Trophoblast cell (in vitro differentiated cells and primary cell): ENCODE measurements at regions not wholly inside any gene's neighbourhood (a gene's known extent, or its start where the extent isn't known, plus 50 kb on each side); places are given as distances from the start of the nearest gene placed in this dataset.

Experiments used
- DNase-seq, 2 donors: peaks; one replicate each; pipeline ENCODE4 v3.0.0-alpha.2; 2016
- H2AFZ ChIP-seq: 2 replicates; pipeline ENCODE4 v1.6.1; 2013; ENCODE audit warnings: low read length, moderate library complexity, mild to moderate bottlenecking; ENCODE audit not compliant: insufficient read depth, poor library complexity
- H2AK5ac ChIP-seq: 2 replicates; pipeline ENCODE4 v1.6.1; 2013; ENCODE audit warnings: mild to moderate bottlenecking, low read length
- H2BK120ac ChIP-seq: 2 replicates; pipeline ENCODE4 v1.6.1; 2013; ENCODE audit warnings: low read length, mild to moderate bottlenecking, moderate library complexity; ENCODE audit not compliant: insufficient read depth, poor library complexity
- H2BK12ac ChIP-seq: 2 replicates; pipeline ENCODE4 v1.6.1; 2013; ENCODE audit warnings: mild to moderate bottlenecking, low read length, moderate library complexity
- H2BK5ac ChIP-seq: 2 replicates; pipeline ENCODE4 v1.6.1; 2013; ENCODE audit warnings: low read length, low read depth, moderate library complexity, mild to moderate bottlenecking; ENCODE audit not compliant: poor library complexity
- H3K14ac ChIP-seq: 2 replicates; pipeline ENCODE4 v1.6.1; 2013; ENCODE audit warnings: mild to moderate bottlenecking, low read length
- H3K18ac ChIP-seq: 2 replicates; pipeline ENCODE4 v1.6.1; 2013; ENCODE audit warnings: mild to moderate bottlenecking, low read length
- H3K23ac ChIP-seq: 2 replicates; pipeline ENCODE4 v1.6.1; 2013; ENCODE audit warnings: low read length
- H3K27ac ChIP-seq: 2 replicates; pipeline ENCODE4 v1.5.1; 2013; ENCODE audit warnings: low read depth, mild to moderate bottlenecking, inconsistent platforms, low read length, moderate library complexity
- H3K27me3 ChIP-seq: 2 replicates; pipeline ENCODE4 v1.6.1; 2013; ENCODE audit warnings: inconsistent platforms, mild to moderate bottlenecking, low read length, moderate library complexity; ENCODE audit not compliant: insufficient read depth
- H3K36me3 ChIP-seq, 2 experiments: 1 replicate in 1 of 2; 2 replicates in 1 of 2; pipeline ENCODE4 v1.6.1; 2013; ENCODE audit warnings: low read length in 2 of 2, mild to moderate bottlenecking in 2 of 2, moderate library complexity in 1 of 2; ENCODE audit not compliant: insufficient read depth in 2 of 2, control insufficient read depth in 1 of 2
- H3K4ac ChIP-seq: 2 replicates; pipeline ENCODE4 v1.6.1; 2013; ENCODE audit warnings: low read depth, mild to moderate bottlenecking, low read length, moderate library complexity
- H3K4me1 ChIP-seq, 2 experiments: 1 replicate in 1 of 2; 2 replicates in 1 of 2; pipeline ENCODE4 v1.6.1; 2013; ENCODE audit warnings: low read length in 2 of 2, mild to moderate bottlenecking in 2 of 2, moderate library complexity in 1 of 2; ENCODE audit not compliant: insufficient read depth in 2 of 2, control insufficient read depth in 1 of 2
- H3K4me2 ChIP-seq: 2 replicates; pipeline ENCODE4 v1.6.1; 2013; ENCODE audit warnings: inconsistent platforms, mild to moderate bottlenecking, low read length, moderate library complexity
- H3K4me3 ChIP-seq: 2 replicates; pipeline ENCODE4 v1.5.1; 2013; ENCODE audit warnings: mild to moderate bottlenecking, low read depth, low read length, inconsistent platforms
- H3K79me1 ChIP-seq: one replicate; pipeline ENCODE4 v1.6.1; 2013; ENCODE audit warnings: low read length
- H3K79me2 ChIP-seq: 2 replicates; pipeline ENCODE4 v1.6.1; 2013; ENCODE audit warnings: low read length, mild to moderate bottlenecking; ENCODE audit not compliant: control insufficient read depth, insufficient read depth, poor library complexity
- H3K9ac ChIP-seq: 2 replicates; pipeline ENCODE4 v1.6.1; 2013; ENCODE audit warnings: mild to moderate bottlenecking, low read length
- H3K9me3 ChIP-seq: 2 replicates; pipeline ENCODE4 v1.6.1; 2013; ENCODE audit warnings: low read depth, mild to moderate bottlenecking, control low read depth, inconsistent platforms, low read length; ENCODE audit not compliant: insufficient read depth
- H4K12ac ChIP-seq: 2 replicates; pipeline ENCODE4 v1.6.1; 2013; ENCODE audit warnings: low read depth, mild to moderate bottlenecking, low read length, moderate library complexity
- H4K8ac ChIP-seq: 2 replicates; pipeline ENCODE4 v1.6.1; 2013; ENCODE audit warnings: low read depth, mild to moderate bottlenecking, low read length, moderate library complexity
- H4K91ac ChIP-seq: one replicate; pipeline ENCODE4 v1.6.1; 2013; ENCODE audit warnings: low read depth, mild to moderate bottlenecking, low read length, moderate library complexity
- WGBS: extraction: QIAGEN DNeasy Blood & Tissue Kit; methylation state at CpG from one replicate; pipeline ENCODE4 v1.1.7; 2013; ENCODE audit warnings: missing lambda C conversion rate; ENCODE audit not compliant: insufficient read length, insufficient coverage; ENCODE audit errors: extremely low coverage; 5-methylcytosine and 5-hydroxymethylcytosine counted together

DNA sequence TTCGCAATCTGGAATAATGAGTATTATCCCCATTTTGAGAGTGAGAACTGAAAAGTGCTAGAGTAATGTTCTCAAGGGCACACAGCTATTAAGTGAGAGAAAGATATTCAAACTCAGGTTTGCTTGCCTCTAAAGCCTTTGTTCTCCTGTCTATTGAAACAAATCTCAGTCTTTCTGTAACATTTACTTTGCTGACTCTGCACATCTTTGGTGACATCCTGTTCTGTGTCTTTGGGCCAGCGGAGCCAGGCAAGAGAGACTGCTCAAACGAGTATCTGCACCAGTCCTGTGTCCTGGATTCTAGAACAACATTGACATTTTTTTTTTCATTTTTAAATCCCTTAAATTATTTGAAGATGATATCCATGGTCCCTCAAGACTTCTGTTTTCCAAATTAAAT lies 1539.2 kb upstream of the PIK3C3 start:
- no peak overlapping the region for H2BK12ac ChIP-seq
- H3K4me2 ChIP-seq, result no peak overlapping the region
- no peak for DNase-seq
- H3K9me3 ChIP-seq, result no peaks in the 10 kb centered on the region
- no peak overlapping the region for H3K4ac ChIP-seq
- no peak overlapping the region for H3K9ac ChIP-seq
- H3K79me1 ChIP-seq, result no peaks in the 10 kb centered on the region
- no peak overlapping the region for H3K14ac ChIP-seq
- no peaks in the 10 kb centered on the region for H3K27me3 ChIP-seq
- H3K27ac ChIP-seq, result no peak overlapping the region
- no peaks in the 10 kb centered on the region for H3K79me2 ChIP-seq
- no peak overlapping the region for H3K4me3 ChIP-seq
- no peak overlapping the region for H2BK120ac ChIP-seq
- no peaks in the 10 kb centered on the region for H3K4me1 ChIP-seq
- no peak overlapping the region for H2BK5ac ChIP-seq
- H4K12ac ChIP-seq, result no peak overlapping the region
- H3K36me3 ChIP-seq, result no peaks in the 10 kb centered on the region
- no peak overlapping the region for H4K91ac ChIP-seq
- WGBS, result no CpG with 5 or more reads among the region's 3 CpGs
- no peak overlapping the region for H3K23ac ChIP-seq
- H2AK5ac ChIP-seq, result no peak overlapping the region
- no peak overlapping the region for H3K18ac ChIP-seq
- H2AFZ ChIP-seq, result no peak overlapping the region
- H4K8ac ChIP-seq, result no peak overlapping the region

DNA sequence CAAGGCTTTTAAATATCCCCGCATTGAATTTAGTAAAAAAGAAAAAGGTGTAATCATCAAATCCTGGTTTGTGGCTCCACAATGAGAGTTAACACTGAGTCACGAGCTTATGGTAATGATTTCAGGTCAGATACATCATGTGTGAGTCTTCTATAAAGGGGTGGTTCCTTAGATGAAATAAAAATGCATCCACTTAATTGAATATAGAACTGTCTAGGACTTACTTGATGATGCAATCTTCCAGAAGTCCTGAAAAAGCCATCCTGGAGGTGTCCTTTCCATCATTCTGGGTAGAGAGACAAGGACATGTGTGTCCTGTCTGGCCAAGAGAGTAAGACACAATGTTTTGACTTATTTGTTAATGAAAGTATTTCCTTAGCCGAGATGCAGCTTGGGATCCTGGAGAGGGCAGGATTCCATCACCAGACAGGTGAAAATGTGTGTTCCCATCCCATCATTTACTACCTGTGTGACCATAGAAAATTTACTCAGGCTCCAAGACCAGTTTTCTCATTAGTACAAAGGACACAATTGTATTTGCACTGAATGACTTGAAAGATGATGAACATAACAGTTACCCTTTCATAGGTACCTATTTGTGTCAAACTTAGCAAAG lies 1539.8 kb upstream of the PIK3C3 start:
- Histone ChIP-seq H3K4me2 (no peak overlapping the region), H3K14ac (no peak overlapping the region), H2AK5ac (no peak overlapping the region), H4K12ac (no peak overlapping the region), H3K4me3 (no peak overlapping the region), H2BK5ac (no peak overlapping the region), H2AFZ (no peak overlapping the region), H3K79me2 (no peaks in the 10 kb centered on the region), H3K79me1 (no peaks in the 10 kb centered on the region), H2BK12ac (no peak overlapping the region), H3K36me3 (no peaks in the 10 kb centered on the region), H3K4ac (no peak overlapping the region), H3K27me3 (no peaks in the 10 kb centered on the region), H2BK120ac (no peak overlapping the region), H3K9ac (no peak overlapping the region), H3K18ac (no peak overlapping the region), H3K23ac (no peak overlapping the region), H4K8ac (no peak overlapping the region), H3K4me1 (no peaks in the 10 kb centered on the region), H3K27ac (no peak overlapping the region), H3K9me3 (no peaks in the 10 kb centered on the region), H4K91ac (no peak overlapping the region)
- WGBS, result no CpG with 5 or more reads among the region's 3 CpGs
- no peak for DNase-seq

DNA sequence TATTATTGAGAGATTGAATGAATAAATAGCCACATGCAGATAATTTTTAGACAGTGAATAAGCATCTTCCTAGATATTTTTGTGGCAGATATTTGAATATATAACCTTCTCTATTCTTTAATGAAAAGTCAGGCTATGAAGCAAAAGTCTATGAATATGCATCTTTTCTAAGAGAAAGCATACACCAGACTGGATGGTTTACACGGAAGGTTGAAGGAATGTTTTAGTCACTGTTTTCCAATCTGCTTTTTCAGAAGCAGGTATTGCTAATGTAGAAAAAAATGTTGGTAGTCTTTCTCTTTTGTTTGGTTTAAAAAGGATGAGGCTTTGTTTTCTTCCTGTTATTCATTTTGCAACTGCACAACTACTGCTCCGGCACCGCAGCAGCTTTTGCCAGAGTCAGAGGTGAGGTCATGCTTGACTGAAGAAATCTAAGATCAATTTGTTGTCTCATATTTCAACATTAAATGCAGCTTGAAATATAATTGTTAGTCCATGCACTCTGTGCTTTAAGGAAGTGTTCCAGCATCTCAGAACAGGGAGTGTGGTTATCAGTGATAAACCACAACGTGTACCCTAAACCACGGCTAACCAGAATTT lies 1540.8 kb upstream of the PIK3C3 start:
- Histone ChIP-seq H3K36me3 (no peaks in the 10 kb centered on the region), H3K14ac (no peak overlapping the region), H3K4me2 (no peak overlapping the region), H3K9ac (no peak overlapping the region), H2BK12ac (no peak overlapping the region), H2BK120ac (no peak overlapping the region), H3K27me3 (no peaks in the 10 kb centered on the region), H2BK5ac (no peak overlapping the region), H4K8ac (no peak overlapping the region), H3K4me3 (no peak overlapping the region), H3K4me1 (no peaks in the 10 kb centered on the region), H3K27ac (no peak overlapping the region), H3K79me1 (no peaks in the 10 kb centered on the region), H4K91ac (no peak overlapping the region), H3K4ac (no peak overlapping the region), H4K12ac (no peak overlapping the region), H3K79me2 (no peaks in the 10 kb centered on the region), H3K9me3 (no peaks in the 10 kb centered on the region), H2AK5ac (no peak overlapping the region), H3K23ac (no peak overlapping the region), H3K18ac (no peak overlapping the region), H2AFZ (no peak overlapping the region)
- WGBS, result no CpG with 5 or more reads among the region's 5 CpGs
- no peak for DNase-seq

DNA sequence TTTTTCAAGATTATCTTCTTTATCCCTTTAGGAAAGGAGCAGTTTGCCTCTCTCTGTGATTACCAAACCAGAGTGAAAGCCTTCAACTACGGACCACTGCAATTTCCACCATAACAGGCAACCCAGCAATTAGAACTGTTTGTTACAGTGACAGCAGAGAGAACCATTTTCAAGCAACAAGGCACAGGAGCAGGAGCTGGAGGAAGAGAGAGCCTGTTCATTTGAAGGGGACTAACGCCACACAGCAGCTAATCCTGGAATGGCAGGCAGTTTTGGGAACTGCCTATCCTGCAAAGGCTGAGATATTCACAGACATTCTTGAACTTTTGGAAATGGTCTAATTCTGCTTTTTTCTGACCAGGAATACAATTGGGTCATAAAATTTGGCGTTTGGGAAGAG lies 1541.9 kb upstream of the PIK3C3 start:
- Histone ChIP-seq H2BK120ac (no peak overlapping the region), H3K18ac (no peak overlapping the region), H2BK12ac (no peak overlapping the region), H3K9me3 (no peaks in the 10 kb centered on the region), H2AFZ (no peak overlapping the region), H4K91ac (no peak overlapping the region), H4K8ac (no peak overlapping the region), H4K12ac (no peak overlapping the region), H3K36me3 (no peaks in the 10 kb centered on the region), H3K27ac (no peak overlapping the region), H2BK5ac (no peak overlapping the region), H2AK5ac (no peak overlapping the region), H3K4me1 (no peaks in the 10 kb centered on the region), H3K4ac (no peak overlapping the region), H3K4me3 (no peak overlapping the region), H3K4me2 (no peak overlapping the region), H3K27me3 (no peaks in the 10 kb centered on the region), H3K23ac (no peak overlapping the region), H3K14ac (no peak overlapping the region), H3K79me2 (no peaks in the 10 kb centered on the region), H3K9ac (no peak overlapping the region), H3K79me1 (no peaks in the 10 kb centered on the region)
- WGBS, result no CpG with 5 or more reads among the region's 3 CpGs
- DNase-seq, result peak in 1 of 2 donors; percentile 10
